GM12874 (cell line): ENCODE measurements at regions not wholly inside any gene's neighbourhood (a gene's known extent, or its start where the extent isn't known, plus 50 kb on each side); places are given as distances from the start of the nearest gene placed in this dataset.

Source experiments
- CTCF ChIP-seq: IDR thresholded peaks from 2 replicates; pipeline ENCODE4 v1.5.1; 2011; ENCODE audit warnings: low read depth, mild to moderate bottlenecking, control low read depth, low read length, moderate library complexity; ENCODE audit not compliant: insufficient read depth

DNA sequence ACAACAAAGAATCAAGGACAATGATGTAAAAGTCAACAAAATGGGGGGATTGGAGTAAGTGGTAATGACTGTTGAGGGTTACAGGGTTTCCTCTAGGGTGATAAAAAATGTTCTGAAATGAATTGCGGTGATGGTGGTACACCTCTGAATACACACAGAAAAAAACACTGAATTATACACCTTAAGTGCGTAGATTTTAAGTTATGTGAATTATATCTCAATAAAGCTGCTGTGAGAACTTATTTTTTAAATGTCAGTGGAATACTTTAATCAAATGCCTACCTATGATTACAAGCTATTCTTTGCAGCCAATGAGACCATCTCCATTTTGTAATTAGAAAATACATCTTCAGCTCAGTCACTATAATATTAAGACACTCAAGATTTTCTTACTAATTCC is 53.5 kb downstream of the ZNF608 start:
- TF ChIP-seq CTCF: no peak

DNA sequence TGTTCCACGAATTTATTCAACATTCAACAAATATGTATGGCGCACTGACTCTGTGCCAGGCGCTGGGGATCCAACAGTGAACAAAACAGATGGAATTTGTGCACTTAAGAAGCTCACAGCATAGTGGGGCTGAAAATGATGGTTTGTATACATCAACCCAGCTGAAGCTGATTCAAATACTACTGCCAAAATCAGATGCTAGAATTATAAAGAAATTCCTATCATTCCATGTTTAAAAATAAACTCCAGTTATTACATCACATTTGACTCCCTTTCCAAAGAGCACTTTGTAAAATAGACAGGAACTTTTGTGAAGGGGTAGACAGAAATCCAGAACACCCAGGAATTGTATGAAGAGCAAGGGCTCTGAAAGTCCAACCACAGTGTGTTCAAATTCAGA is 54.1 kb downstream of the ZNF608 start:
- TF ChIP-seq CTCF: no peak

GRCh38 chr5:124689653-124690052 is 56.8 kb downstream of the ZNF608 start:
- no peak for TF ChIP-seq CTCF

GRCh38 chr5:124686239-124687004 is 60.0 kb downstream of the ZNF608 start:
- no peak for TF ChIP-seq CTCF

GRCh38 chr5:124685404-124685930 is 61.0 kb downstream of the ZNF608 start:
- TF ChIP-seq CTCF: no peak

- TF ChIP-seq CTCF: no peak
Measured at GRCh38 chr5:124683917-124684555, 62.4 kb downstream of the ZNF608 start.

GRCh38 chr5:124679578-124680199 is 66.8 kb downstream of the ZNF608 start:
- no peak for TF ChIP-seq CTCF
